ENCODE measurements at regions not wholly inside any gene's neighbourhood (a gene's known extent, or its start where the extent isn't known, plus 50 kb on each side); places are given as distances from the start of the nearest gene placed in this dataset.
"Not testable (repeated sequence)": the region's sequence is repeated elsewhere in the genome, so short reads cannot be mapped to it uniquely, and the experiment has no call there.

DNA sequence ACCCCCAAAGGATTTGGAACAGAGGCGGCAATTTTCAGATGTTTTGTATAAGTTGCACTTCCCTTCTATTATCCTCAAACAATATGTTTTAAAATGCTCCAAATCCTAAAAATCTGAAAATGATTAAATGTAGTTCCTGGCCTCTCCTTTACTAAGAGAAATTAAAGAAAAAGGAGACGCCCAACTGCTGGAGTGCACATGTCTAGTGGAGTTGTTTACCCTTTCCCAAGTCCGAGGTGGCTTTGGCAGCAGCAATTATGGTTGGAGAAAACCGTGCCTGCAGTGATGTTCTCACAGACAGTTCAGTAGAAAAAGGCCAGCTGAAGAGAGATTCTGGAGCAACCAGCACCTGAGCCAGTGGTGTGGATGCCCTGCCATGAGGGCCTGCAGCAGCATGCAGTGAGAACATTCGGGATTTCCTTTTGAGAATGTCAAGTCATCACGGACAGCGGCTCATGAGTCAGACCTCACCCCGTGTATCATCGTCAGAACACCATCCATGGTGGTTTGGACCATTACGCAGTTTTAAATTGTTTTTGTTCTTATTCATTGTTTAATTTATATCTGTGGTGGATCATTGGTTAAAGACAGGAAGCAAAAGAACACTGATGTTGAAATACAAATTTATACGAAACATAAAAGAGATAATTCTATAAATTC, 179.0 kb upstream of the KRR1 start:
- Histone ChIP-seq H3K27ac (ENCODE audit: low read depth in 2 of 2, low read length in 1 of 2) (peak overlapping the region in 1 of 2 experiments; percentile 60; a peak in 2 of 4 replicates), H3K9me3 (no peaks in the 10 kb centered on the region), H3K4me3 (ENCODE audit: low read depth in 2 of 2, low read length in 1 of 2) (no peak overlapping the region), H3K79me2 (ENCODE audit: insufficient read depth) (no peaks in the 10 kb centered on the region), H3K9me2 (no peaks in the 10 kb centered on the region), H3K9ac (no peak overlapping the region), H3K36me3 (replicated peaks in 1 of 2; ENCODE audit: control insufficient read depth in 1 of 2, insufficient read depth in 2 of 2, low read length in 1 of 2) (no peaks in the 10 kb centered on the region), H2AFZ (ENCODE audit: low read depth) (0 out of 2 replicates have a peak overlapping the region, but pooled peaks have one; percentile 29), H3K4me2 (no peak overlapping the region), H3F3A (replicated peaks; ENCODE audit: insufficient read depth) (peaks cover 7% of the 10 kb centered on the region), H4K20me1 (ENCODE audit: insufficient read depth) (no peaks in the 10 kb centered on the region), H3K4me1 (ENCODE audit: control insufficient read depth in 1 of 2, insufficient read depth in 2 of 2, low read depth in 1 of 2, low read length in 1 of 2) (peaks cover 0 to 3% of the 10 kb centered on the region in 2 experiments; a peak in 1 of 4 replicates), H3K27me3 (ENCODE audit: insufficient read depth) (no peaks in the 10 kb centered on the region)
- CTCF ChIA-PET: no interaction called here
- POLR2A ChIA-PET: no interaction called here
- DNase-seq: no peak
- WGBS (ENCODE audit: low lambda C conversion rate): 78% methylated on average over 11 of the region's 11 CpGs
- no peak for TF ChIP-seq MXI1 (IDR thresholded peaks at IDR 0.05; ENCODE audit: low read depth, low read length)
- no peak for TF ChIP-seq GATA2 (CRISPR knock-in tag; IDR thresholded peaks at IDR 0.05)
- TF ChIP-seq FOXM1 (IDR thresholded peaks at IDR 0.05; ENCODE audit: low read depth): no peak
- TF ChIP-seq TAF1 (IDR thresholded peaks at IDR 0.05; ENCODE audit: borderline replicate concordance, low read depth, low read length): no peak
- TF ChIP-seq GABPA (IDR thresholded peaks at IDR 0.05; ENCODE audit: low read depth): no peak
- TF ChIP-seq TCF12 (IDR thresholded peaks at IDR 0.05): no peak

- H2AFZ ChIP-seq (ENCODE audit: low read depth); H3K36me3 ChIP-seq (replicated peaks in 1 of 2; ENCODE audit: control insufficient read depth in 1 of 2, insufficient read depth in 2 of 2, low read length in 1 of 2); H3K4me3 ChIP-seq (ENCODE audit: low read depth in 2 of 2, low read length in 1 of 2); H3K79me2 ChIP-seq (ENCODE audit: insufficient read depth); H3K4me1 ChIP-seq (ENCODE audit: control insufficient read depth in 1 of 2, insufficient read depth in 2 of 2, low read depth in 1 of 2, low read length in 1 of 2); H3K9me3 ChIP-seq; H3F3A ChIP-seq (replicated peaks; ENCODE audit: insufficient read depth); H3K27ac ChIP-seq (ENCODE audit: low read depth in 2 of 2, low read length in 1 of 2); DNase-seq; H3K4me2 ChIP-seq; H3K27me3 ChIP-seq (ENCODE audit: insufficient read depth); H3K9me2 ChIP-seq; H3K9ac ChIP-seq; CTCF ChIA-PET; POLR2A ChIA-PET; H4K20me1 ChIP-seq (ENCODE audit: insufficient read depth): not testable (repeated sequence)
- 20% methylated on average over 1 of the region's 1 CpG for WGBS (ENCODE audit: low lambda C conversion rate)
Measured at GRCh38 chr12:75686233-75686632, 174.8 kb upstream of the KRR1 start.

DNA sequence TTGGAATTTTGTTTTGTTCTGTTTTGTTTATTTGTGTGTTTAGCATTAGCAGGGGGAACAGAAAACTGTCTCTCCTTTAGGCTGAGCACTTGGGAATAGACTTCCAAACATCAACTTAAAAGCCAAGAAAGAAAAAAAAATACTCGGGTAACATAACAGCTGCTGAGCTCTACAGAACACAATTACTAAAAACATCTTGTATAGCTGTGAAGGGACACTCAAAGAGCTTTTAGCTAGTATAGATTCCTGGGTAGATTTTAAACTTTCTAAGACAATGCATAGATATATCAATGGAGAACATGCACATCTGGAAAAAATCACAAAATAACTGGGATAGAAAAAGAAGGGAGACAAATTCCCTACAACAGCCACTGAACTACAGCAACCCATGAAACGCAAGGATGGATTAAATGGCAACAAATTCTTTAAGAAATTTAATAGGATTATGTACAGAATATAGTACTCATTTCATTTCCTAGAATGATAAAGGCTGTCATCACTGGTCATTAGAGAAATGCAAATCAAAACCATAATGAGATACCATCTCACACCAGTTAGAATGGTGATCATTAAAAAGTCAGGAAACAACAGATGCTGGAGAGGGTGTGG, 174.3 kb upstream of the KRR1 start:
- Histone ChIP-seq H2AFZ (ENCODE audit: low read depth) (no peak overlapping the region), H3K27me3 (ENCODE audit: insufficient read depth) (no peaks in the 10 kb centered on the region), H3K27ac (ENCODE audit: low read depth in 2 of 2, low read length in 1 of 2) (no peak overlapping the region), H3F3A (replicated peaks; ENCODE audit: insufficient read depth) (peaks cover 4% of the 10 kb centered on the region), H4K20me1 (ENCODE audit: insufficient read depth) (no peaks in the 10 kb centered on the region), H3K79me2 (ENCODE audit: insufficient read depth) (no peaks in the 10 kb centered on the region), H3K4me3 (ENCODE audit: low read depth in 2 of 2, low read length in 1 of 2) (no peak overlapping the region), H3K4me1 (ENCODE audit: control insufficient read depth in 1 of 2, insufficient read depth in 2 of 2, low read depth in 1 of 2, low read length in 1 of 2) (peaks cover 0 to 5% of the 10 kb centered on the region in 2 experiments; a peak in 1 of 4 replicates), H3K4me2 (no peak overlapping the region), H3K9ac (no peak overlapping the region), H3K9me2 (no peaks in the 10 kb centered on the region), H3K36me3 (replicated peaks in 1 of 2; ENCODE audit: control insufficient read depth in 1 of 2, insufficient read depth in 2 of 2, low read length in 1 of 2) (no peaks in the 10 kb centered on the region), H3K9me3 (no peaks in the 10 kb centered on the region)
- no peak for TF ChIP-seq SMC3 (IDR thresholded peaks at IDR 0.05; ENCODE audit: low read depth, low read length)
- no peak for TF ChIP-seq IRF3 (IDR thresholded peaks at IDR 0.05; ENCODE audit: low read depth, low read length)
- ChIA-PET POLR2A (no interaction called here), CTCF (no interaction called here)
- 67% methylated on average over 2 of the region's 2 CpGs for WGBS (ENCODE audit: low lambda C conversion rate)
- DNase-seq: no peak
